GM18508 (cell line): ENCODE measurements at regions not wholly inside any gene's neighbourhood (a gene's known extent, or its start where the extent isn't known, plus 50 kb on each side); places are given as distances from the start of the nearest gene placed in this dataset.

Experiments
- ATAC-seq: cut with Tn5 transposase; IDR thresholded peaks from one replicate; pipeline ENCODE4 v1.9.1; 2021; ENCODE audit warnings: moderate number of reproducible peaks; ENCODE audit not compliant: insufficient read depth, unreplicated experiment

DNA sequence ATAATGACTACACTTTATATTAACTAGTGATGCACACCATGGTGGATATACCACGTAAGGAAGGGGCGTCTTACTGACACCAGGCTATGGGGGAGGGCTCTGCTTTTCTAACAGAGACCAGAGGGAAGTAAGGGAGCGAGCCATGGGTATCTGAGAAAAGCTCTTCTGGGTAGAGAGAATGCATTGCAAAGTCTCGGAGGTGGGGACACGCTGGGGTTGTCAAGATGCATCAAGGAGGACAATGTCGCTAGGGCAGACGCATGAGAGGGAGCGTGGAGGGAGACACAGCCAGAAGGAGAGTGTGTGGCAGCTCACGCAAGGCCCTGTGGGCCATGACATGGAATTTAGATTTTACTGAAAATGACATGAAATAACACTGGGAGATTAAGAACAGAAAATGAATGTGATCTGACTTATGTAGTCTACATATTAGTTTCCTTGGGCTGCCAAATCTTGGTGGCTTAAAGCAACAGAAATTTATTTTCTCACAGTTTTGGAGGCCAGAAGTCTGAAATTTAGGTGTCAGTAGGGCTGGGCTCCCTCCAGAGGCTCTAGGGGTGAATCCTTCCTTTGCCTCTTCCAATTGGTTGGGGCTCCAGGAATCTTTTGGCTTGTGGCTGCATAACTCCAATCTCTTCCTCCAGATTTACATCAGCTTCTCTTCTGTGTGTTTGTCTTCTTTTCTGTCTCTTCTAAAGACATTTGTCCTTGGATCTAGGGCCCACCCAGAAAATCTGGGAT lies 352.2 kb downstream of the CYRIA start:
- ATAC-seq: no peak

DNA sequence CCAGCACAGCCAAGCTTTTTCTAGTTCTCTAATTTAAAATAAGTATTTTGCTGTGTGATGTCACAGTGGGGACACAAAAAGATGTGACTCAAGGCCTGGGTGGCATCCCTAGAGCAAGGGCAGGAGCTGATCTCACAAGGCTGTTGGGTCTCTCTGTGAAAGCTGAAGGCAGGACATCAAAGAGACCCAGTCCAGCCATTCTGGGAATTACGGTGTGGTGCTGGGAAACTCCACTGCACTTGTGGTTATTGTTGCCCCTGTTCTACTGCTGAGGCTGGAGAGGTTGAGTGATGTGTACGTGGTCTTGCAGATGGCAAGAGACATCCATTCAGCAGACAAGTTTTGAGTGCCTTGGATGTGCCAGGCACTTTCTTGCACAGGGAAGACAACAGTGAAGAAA lies 352.9 kb downstream of the CYRIA start:
- no peak for ATAC-seq

DNA sequence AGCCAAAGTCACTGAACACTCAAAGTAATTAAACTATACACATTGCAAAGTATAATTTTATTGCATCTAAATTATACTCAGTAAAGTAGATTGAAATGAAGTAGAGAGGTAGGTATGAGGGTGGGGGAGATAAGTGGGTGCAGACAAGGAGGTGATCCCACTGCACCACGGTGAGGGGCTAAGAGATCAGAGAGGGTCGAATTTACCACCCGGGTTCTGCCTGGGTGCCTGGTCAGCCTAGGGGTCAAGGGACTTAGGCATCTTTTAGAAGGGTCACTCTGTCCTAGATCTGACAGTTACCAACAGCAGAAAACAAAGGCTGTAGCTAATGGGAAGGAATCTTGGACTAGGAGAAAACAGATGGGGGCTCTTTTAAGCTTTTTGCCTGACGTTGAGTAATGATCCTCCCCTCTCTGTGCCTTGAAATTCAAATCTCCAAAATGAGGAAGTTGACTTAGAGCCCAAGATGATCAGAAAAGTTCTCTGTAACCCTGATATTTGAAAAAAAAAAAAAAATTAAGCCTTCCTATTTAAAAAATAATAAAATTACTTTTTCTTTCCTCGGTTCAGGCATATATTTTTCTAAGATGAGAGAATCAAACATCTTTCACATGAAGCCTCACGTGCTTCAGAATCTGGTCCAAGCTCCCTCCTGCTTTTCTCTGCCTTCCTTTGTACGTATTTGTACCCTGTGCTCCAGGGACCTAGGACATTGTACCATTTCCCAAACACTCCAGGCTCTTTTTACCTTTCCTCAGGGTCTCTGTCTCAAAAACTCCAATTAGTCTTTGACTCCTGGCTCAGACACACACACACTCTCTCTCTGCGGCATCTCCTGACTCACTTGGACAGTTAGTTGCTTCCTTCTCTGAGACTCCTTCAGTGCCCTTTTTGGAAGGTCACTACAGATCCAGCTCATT lies 353.9 kb downstream of the CYRIA start:
- no peak for ATAC-seq

- no peak for ATAC-seq
Observed at GRCh38 chr2:16308816-16309215, 356.8 kb downstream of the CYRIA start.

DNA sequence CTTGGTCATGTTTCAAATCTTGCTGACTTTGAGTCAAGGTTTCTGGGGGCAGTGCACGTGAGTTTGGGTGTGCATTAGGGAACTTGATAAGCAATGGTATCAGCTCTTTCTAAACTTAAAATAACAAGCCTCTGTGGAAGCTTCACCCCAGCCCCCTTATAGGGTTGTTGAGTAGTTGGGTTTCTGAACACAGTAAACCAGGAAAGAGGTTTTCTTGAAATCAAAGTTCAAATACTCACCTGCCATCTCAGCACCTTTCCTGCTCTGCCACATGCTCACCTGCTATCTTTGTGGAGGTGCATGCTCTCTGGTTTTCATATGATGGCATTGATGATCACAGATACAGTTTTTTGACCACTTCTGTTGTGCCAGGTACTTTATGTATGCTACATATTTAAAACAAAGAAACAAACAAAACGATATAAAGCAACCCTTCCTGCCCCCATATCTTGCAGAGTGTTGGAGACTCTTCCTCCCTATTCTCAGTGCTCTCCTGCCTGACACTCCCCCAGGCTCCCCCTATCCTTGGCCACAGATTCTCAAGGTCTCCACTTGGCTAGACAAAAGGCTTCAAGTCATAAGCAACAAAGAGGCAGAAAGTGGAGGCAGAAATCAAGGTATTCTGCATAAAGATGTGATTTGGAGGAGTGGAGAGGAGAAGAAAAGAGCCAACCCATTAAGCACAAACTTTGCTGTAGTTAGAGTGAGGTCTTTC lies 360.6 kb downstream of the CYRIA start:
- ATAC-seq: no peak

- no peak for ATAC-seq
Observed at GRCh38 chr2:16303761-16304160, 361.9 kb downstream of the CYRIA start.

- no peak for ATAC-seq
Observed at GRCh38 chr2:16303273-16303577, 362.4 kb downstream of the CYRIA start.

- ATAC-seq: no peak
Observed at GRCh38 chr2:16302431-16303272, 362.3 kb downstream of the MYCN start.

DNA sequence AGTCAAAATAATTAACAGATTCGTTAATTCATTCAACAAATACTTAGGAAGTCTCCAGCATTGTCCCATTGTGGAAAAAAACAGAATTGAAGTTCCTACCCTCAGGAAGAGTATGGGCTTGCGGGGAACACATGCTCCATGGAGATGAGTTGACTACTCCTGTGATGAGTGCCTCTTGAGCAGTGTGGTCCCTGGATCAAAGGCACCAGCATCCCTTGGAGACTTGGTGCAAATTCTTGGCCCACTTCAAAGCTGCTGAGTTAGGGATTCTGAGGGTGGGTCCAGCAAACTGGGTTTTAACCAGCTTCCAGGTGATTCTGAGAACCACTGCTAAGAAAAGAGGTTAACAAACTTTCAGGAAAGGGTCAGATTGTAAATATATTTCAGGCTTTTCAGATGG lies 361.6 kb downstream of the MYCN start:
- ATAC-seq: no peak

- ATAC-seq: no peak
Observed at GRCh38 chr2:16298866-16299265, 358.5 kb downstream of the MYCN start.

DNA sequence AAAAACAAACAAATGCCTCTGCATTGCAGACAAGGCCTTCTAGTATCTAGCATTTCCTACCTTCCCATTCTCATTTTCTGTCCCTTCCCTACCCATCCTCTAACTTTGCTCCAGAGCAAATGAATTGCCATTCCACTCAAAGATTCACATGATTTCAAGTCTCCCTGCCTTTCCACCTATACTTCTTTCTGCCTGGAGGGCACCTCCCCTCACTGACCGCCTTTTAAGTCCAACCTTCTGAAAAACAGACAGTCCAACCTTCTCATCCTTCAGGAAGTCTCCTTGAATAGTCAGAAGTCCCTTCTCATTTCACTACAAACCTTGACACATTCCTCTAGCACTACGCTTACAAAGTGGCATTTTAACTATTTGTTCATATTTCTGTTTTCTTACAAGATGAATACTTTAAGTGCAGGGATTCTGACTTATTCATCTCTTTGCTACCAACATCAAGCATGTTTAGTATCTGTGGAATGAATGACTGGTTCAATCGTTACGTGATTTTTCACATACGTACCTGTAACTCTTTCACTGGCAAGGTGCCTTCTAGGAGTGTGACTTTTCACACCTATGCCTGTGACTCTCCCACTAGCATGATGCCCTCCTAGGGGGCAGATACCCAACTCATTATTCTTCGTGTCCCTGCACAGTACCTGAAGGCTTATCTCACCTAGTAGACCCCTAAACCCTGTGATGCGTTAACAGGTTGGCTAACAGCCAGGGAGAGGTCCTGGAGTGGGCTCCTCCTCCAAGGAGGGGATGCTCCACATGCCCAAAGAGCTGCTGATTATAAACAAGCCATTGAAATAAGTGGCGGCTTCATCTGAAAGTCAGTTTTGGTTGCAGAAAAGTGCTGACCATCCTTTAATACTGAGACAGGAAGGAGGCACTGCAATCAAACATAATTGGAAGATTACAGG lies 356.2 kb downstream of the MYCN start:
- ATAC-seq: no peak

DNA sequence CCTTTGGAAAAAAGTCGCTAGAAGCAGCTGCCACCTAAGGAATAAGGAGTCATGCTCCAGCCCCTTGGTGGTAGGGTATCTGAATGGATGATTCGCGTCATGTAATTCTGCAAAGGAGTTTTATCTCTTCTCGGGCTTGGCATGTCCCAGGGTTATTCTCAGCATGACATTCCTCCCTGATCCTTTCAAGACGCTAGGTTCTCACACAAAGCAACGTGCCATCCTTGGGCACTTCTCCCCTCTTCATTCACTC lies 355.6 kb downstream of the MYCN start:
- ATAC-seq: no peak

- no peak for ATAC-seq
Observed at GRCh38 chr2:16294791-16295190, 354.4 kb downstream of the MYCN start.

- ATAC-seq: no peak
Observed at GRCh38 chr2:16293871-16294270, 353.5 kb downstream of the MYCN start.

- ATAC-seq: no peak
Observed at GRCh38 chr2:16293398-16293797, 353.0 kb downstream of the MYCN start.

- ATAC-seq: no peak
Observed at GRCh38 chr2:16291731-16292550, 351.6 kb downstream of the MYCN start.

GRCh38 chr2:16291226-16291625 lies 350.9 kb downstream of the MYCN start:
- ATAC-seq: no peak

DNA sequence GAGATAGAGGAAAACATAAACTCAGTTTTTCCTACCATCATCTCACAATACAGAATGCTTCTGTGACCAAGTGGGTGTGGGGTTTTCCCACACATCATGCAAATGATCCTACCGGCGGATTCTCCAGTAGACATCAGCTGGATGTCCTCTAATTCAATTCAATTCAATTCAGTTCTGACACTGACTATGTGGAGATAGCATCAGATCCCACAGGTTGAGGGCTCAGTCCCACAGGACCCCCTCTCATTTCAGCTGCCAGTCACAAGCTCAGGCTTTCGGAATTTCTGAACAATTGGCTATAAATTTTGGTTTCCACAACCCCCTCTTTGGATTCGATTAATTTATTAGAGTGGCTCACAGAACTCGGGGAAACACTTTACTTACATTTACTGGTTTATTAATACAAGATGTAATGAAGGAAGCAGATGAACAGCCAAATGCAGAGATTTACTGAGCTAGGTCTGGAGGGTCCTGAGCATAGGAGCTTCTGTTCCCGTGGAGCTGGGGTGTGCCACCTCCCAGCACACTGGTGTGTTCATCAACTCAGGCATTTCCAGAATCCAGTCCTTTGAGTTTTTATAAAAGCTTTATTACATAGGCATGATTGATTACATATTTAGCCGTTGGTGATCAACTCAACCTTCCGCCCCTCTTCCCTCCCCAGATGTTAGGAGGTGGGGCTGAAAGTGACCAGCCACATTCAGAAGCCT lies 350.1 kb downstream of the MYCN start:
- no peak for ATAC-seq
